GM21515 (cell line): ENCODE measurements at regions not wholly inside any gene's neighbourhood (a gene's known extent, or its start where the extent isn't known, plus 50 kb on each side); places are given as distances from the start of the nearest gene placed in this dataset.
"Not testable (repeated sequence)": the region's sequence is repeated elsewhere in the genome, so short reads cannot be mapped to it uniquely, and the experiment has no call there.

Experiments
- ATAC-seq: cut with Tn5 transposase; IDR thresholded peaks from one replicate; pipeline ENCODE4 v1.9.1; 2021; ENCODE audit not compliant: unreplicated experiment

DNA sequence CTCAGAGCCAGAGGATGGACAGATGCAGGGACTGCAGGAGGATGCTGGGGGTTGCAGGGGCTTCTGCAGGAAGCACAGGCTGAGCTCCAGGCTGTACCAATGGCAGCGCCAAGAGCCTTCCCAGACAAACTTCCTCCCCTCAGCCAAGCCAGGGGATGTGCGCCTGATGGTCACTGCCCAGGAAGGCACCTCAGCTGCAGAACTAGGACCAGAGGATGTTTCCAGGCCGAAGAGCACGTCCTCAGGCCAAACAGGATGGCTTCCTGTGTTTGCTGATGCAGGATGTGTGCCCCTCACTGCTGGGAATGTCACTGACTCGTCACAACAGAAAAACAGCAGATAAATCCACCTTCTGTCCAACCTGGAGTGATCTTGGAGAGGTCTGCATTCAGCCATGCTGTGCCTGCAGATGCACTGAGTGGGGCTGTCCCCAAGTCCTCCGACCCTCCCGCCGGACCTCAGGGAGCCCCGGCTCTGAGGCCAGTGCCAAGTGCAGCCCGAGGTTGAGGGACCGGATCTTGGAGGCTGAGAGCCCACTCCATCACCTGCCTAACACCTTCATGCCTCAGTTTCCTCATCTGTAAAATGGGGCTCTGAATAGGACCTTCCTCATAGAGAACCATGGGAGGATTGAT is 152.5 kb upstream of the CHST15 start:
- no peak for ATAC-seq

- no peak for ATAC-seq
Measured at GRCh38 chr10:124245191-124245590, 151.8 kb upstream of the CHST15 start.

- no peak for ATAC-seq
Measured at GRCh38 chr10:124244256-124244877, 151.0 kb upstream of the CHST15 start.

- ATAC-seq, result no peak
Measured at GRCh38 chr10:124243702-124244121, 150.3 kb upstream of the CHST15 start.

DNA sequence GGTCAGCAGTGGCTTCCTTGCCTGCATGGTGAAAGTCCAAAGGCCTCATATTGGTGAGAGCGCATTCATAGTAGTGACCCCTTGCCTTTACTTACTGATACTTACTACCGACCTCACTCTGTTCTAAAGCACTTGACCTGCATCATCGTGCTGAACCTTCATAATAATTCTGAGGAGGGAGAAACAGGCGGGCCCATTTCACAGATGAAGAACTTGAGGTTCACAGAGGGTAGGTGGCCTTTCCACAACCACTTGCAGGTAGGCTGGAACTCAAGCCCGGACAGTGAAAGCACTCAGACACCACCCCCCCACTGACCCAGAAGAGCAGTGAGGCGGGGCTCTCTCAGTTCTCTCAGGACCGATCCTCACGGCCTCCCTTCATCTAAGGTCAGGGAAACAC is 149.4 kb upstream of the CHST15 start:
- no peak for ATAC-seq

DNA sequence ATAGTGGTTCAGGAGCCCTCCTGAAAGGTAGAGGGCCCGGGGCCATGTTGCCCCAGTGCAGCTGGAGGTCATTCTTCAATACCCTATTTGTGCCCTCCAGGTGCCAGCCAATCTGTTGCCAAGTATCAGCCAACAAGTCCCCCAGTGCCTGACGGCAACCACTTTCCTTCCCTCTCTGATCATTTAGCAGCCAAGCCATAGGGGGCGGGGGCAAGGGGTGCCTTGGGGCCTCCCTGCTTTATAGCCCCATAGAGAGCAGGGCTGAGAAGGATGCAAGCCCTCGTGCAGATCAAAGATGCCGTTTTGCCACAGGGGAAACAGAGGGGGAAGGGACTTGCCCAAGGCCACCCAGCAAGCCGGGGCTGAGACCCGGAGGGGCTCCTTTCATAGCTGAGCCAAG is 149.0 kb upstream of the CHST15 start:
- no peak for ATAC-seq

- ATAC-seq, result not testable (repeated sequence)
Measured at GRCh38 chr10:124241510-124241909, 148.1 kb upstream of the CHST15 start.

DNA sequence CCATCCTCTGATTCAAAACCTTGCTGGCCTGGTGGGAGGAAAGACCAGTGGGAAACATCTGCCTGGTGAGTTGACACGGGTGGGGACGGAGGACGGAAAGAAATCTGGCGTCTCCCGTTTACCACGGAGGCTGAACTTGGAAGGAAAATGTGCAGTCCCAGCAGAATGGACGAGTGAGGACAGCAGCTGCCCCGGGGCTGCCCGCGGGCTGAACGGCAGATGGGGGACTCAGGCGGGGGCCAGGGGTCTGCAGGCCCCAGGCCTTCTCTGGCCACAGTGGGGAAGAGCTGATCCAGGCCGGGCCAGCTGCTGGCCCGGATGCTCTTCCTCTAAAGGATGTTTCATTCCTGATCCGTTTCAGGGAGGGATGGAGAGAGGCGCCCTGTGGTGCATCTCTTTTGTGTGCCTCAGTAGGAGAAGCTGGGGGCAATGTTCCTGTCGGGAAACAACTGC is 147.5 kb upstream of the CHST15 start:
- ATAC-seq, result no peak

DNA sequence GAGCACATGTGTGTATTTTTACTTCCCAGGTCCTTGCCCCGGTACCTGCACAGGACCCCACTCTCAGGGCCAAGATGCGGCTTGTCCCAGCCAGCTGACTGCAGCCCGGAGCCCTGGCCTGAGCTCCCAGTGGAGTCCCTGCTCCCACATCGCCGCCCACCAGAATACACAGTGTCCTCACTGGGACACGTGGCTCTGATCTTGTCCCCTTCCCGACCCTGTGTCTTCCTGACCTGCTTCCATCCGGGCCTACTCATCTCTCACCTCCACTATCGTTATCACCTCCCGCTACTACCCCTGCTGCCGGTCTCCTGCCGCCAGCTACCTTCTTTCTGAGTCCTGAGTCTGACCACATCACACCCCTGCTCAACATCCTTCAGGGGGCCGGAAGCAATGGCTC is 146.3 kb upstream of the CHST15 start:
- ATAC-seq, result no peak

- ATAC-seq, result no peak
Measured at GRCh38 chr10:124239134-124239533, 145.7 kb upstream of the CHST15 start.

- no peak for ATAC-seq
Measured at GRCh38 chr10:124238367-124238766, 145.0 kb upstream of the CHST15 start.

DNA sequence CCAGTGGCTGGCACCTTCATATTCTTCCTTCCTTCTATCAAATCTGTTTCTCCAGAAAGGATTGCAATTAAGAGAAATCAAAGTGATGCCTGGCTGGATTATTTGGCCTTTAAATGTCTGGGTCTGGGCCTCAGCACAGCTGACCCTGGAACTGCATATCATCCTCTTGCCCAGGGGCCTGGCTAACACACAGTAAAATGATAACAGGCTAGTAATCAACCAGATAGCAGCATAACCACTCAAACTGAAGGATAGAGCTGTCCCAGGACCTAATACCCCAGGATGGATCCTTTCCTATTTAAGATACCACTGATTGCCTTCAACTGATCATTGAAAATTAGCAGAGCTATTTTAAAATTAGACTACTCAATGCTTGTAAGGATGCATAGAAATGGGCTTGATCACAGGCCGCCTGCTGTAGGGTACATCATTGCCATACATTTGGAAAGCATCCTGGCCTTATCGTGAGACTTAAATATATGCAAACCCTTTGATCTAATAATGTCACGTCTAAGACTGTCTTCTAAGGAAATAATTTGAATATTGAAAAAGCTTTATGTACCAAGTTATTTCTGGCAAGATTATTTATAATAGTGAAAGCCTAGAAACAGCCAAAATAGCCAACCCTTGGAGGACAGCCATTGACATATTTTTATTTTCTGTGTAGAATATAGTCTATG is 144.0 kb upstream of the CHST15 start:
- ATAC-seq, result no peak

DNA sequence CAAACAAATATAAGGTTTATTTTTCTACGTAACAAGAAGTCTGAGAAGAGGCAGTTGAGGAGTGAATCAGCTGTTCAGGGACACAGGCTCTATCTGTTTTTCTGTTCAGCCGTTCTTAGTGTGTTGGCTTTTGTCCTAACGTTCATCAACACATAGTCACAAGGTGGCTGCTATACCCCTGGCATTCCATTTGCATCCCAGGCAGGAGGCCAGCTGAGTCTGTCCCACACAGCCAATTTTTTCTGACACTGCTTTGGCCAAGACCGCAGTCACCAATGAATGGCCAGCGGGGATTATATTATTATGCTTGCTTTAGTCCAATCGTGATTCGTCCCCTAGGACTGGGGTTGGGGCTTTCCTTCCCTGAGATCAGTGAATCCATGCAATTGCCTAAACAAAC is 143.4 kb upstream of the CHST15 start:
- no peak for ATAC-seq

DNA sequence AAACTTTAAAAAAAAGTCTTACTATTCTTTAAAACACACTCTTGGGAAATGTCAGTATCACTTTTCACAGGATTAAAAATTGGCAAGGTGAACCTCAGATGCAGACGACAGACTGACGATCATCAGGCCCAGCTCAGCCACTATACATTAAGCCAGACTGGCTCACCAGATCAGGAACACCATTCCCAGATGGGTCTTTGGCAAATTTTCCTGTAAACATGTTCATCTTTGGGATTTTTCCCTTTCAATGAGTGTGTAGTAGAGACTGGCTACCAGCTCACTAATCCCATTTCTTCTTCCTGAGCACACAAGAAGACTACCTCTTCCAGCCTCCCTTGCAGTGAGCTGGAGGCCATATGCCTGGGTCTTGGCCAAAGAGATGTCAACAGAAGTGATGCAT is 142.7 kb upstream of the CHST15 start:
- ATAC-seq, result no peak

- ATAC-seq, result no peak
Measured at GRCh38 chr10:124235232-124235631, 141.8 kb upstream of the CHST15 start.

DNA sequence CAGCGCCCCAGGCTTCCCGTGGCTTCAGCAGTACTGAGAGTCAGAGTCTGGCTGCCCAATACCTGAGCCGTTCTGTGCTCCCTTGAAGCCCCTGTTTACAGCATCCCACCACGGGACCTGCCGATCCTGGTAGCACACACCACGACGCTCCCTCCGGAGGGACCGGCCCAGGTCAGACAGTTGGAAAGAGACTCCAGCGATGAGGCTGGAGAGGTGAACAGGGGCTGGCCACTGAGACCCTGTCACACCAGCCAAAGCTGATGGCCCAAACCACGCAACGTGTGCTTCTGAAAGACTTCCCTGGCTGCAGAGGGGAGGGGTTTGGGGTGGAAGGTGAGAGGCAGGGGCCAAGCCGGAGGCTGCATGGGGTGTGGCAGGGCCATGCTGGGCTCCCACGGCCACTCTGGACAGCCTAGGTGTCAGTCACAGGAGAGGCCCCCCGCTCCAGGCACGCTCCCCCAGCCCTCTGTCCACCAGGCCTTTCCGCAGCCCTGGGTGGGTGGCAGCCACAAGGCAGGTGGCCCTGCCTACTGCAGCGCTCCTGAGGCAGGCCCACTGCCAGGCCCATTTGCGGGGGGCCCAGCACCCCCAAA is 140.2 kb upstream of the CHST15 start:
- no peak for ATAC-seq

GRCh38 chr10:124232686-124233545 is 139.5 kb upstream of the CHST15 start:
- no peak for ATAC-seq

DNA sequence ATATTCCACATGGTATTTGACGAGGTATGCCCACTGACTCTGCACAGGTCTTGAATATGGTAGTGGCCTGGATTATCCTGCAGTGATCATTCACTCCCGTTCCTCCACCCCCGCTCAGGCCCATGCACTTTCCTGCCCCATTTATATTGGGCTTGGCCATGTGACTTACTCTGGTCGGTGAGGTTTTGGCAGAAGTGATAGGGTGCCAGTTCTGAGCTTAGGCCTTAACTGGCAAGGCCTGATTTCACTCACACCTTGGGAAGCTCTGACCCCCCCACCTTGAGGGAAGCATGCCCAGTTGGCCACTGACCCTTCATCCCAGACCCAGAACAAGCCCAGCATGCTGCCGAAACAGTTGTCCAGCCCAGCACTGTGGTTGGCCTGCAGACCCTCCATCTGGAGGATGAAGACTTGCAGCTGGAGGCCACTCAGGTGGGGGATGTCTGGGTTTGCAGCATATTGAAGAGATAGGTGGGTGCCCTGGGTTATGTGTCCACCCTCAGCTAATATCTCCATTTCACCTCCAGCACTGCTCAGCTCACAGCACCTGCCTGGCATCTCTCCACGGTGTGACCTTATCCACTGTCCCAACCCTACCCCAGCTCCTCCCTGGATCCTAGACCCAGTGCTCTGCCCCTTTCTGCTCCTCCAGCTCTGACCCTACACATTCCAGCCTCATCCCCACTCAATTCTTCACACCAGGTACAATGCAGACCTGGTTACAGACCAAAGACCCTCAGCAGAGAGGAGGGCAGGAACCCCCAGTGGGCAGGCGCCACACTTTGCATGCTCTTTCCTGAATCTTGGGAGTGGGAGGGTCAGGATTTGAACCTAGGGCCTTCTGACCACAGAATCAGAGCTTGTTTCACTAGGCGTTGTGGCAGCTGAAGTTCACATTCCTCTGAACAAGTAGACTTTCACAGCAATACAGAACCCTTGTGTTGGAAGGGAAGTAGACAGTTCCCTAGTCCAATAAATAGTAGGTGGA is 138.1 kb upstream of the CHST15 start:
- no peak for ATAC-seq

- ATAC-seq, result no peak
Measured at GRCh38 chr10:124230635-124231167, 137.3 kb upstream of the CHST15 start.
